ENCODE measurements at regions not wholly inside any gene's neighbourhood (a gene's known extent, or its start where the extent isn't known, plus 50 kb on each side); places are given as distances from the start of the nearest gene placed in this dataset.

DNA sequence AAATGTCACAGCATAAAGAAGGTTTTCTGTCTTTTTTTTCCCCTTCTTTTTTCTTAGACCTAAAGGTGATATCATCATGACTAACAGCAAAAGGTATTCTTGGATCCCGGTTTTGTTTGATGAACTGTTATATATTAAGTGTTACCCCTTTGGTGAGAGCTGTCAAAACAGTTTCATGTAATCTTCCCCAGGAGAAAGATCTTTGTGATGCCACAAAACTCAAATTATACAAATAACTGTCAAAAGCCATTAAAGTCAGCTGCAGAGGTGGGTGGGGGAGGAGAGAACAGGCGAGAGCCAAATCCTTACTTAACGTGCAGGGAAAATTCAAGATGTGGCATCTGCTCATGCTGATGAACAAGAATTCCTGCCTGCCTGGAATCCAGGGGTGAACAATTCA lies 258.2 kb downstream of the BMP7 start:
- DNase-seq = no peak
- no peaks in the 10 kb centered on the region for H3K9me3 Mint-ChIP-seq (ENCODE audit: unreplicated experiment)
- peak overlapping the region; percentile 2 for H3K4me3 Mint-ChIP-seq (ENCODE audit: unreplicated experiment)
- peaks cover 18% of the 10 kb centered on the region for H3K4me1 Mint-ChIP-seq (ENCODE audit: low read depth, unreplicated experiment)
- TF ChIP-seq, protein P1, sequence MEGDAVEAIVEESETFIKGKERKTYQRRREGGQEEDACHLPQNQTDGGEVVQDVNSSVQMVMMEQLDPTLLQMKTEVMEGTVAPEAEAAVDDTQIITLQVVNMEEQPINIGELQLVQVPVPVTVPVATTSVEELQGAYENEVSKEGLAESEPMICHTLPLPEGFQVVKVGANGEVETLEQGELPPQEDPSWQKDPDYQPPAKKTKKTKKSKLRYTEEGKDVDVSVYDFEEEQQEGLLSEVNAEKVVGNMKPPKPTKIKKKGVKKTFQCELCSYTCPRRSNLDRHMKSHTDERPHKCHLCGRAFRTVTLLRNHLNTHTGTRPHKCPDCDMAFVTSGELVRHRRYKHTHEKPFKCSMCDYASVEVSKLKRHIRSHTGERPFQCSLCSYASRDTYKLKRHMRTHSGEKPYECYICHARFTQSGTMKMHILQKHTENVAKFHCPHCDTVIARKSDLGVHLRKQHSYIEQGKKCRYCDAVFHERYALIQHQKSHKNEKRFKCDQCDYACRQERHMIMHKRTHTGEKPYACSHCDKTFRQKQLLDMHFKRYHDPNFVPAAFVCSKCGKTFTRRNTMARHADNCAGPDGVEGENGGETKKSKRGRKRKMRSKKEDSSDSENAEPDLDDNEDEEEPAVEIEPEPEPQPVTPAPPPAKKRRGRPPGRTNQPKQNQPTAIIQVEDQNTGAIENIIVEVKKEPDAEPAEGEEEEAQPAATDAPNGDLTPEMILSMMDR (IDR thresholded peaks at IDR 0.05; ENCODE audit: partially characterized antibody, unreplicated experiment) = no peak
- H3K27me3 Mint-ChIP-seq (ENCODE audit: unreplicated experiment) = peaks cover 3% of the 10 kb centered on the region
- H3K36me3 Mint-ChIP-seq (ENCODE audit: unreplicated experiment) = no peaks in the 10 kb centered on the region
- H3K27ac Mint-ChIP-seq (ENCODE audit: unreplicated experiment) = no peak overlapping the region

DNA sequence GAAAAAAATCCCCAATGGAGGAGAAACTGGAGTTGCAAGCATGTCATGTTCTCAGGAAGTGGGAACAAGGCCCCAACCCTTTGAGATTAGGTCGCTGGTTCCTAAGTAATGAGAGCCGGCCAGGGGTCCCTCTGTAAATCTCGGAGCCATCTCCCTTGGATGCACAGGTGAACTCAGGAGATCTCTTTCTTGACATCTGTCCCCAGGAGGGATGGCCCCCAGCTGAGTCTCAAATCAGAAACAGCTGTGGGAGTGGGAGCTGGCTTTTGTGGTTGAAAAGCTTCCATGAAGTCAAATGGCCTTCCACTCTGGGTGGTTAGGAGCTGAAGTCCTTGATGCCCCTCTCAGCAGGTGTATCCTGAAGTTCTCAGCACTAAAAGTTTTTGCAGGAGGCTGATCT lies 257.1 kb downstream of the BMP7 start:
- no peak for DNase-seq
- no peak overlapping the region for H3K4me3 Mint-ChIP-seq (ENCODE audit: unreplicated experiment)
- H3K9me3 Mint-ChIP-seq (ENCODE audit: unreplicated experiment) = no peaks in the 10 kb centered on the region
- H3K36me3 Mint-ChIP-seq (ENCODE audit: unreplicated experiment) = no peaks in the 10 kb centered on the region
- no peaks in the 10 kb centered on the region for H3K27me3 Mint-ChIP-seq (ENCODE audit: unreplicated experiment)
- H3K27ac Mint-ChIP-seq (ENCODE audit: unreplicated experiment) = no peak overlapping the region
- peaks cover 21% of the 10 kb centered on the region for H3K4me1 Mint-ChIP-seq (ENCODE audit: low read depth, unreplicated experiment)
- TF ChIP-seq, protein P1 (IDR thresholded peaks at IDR 0.05; ENCODE audit: partially characterized antibody, unreplicated experiment) = no peak

DNA sequence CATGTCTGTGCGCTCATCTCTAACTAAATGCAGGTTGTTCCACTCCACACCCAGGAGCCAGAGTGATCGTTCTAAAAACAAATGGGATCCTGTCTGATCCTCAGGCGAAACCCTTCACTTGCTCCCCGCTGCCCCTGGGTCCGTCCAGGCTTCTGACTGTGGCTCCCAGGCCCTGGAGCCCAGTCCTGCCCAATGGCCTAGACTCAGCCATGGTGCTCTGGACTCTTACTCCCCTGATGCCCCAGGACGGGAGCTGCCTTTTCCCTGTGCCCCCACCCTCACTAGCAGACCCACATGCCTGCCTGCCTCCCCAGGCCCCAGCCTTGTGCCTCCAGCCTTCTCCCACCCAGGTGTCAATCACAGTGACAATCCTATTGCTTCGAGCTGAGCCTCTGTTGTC lies 256.7 kb downstream of the BMP7 start:
- Mint-ChIP-seq H3K4me3 (ENCODE audit: unreplicated experiment) (no peak overlapping the region), H3K4me1 (ENCODE audit: low read depth, unreplicated experiment) (peaks cover 21% of the 10 kb centered on the region), H3K36me3 (ENCODE audit: unreplicated experiment) (no peaks in the 10 kb centered on the region), H3K27ac (ENCODE audit: unreplicated experiment) (no peak overlapping the region), H3K9me3 (ENCODE audit: unreplicated experiment) (no peaks in the 10 kb centered on the region), H3K27me3 (ENCODE audit: unreplicated experiment) (no peaks in the 10 kb centered on the region)
- no peak for DNase-seq
- TF ChIP-seq, protein P1 (IDR thresholded peaks at IDR 0.05; ENCODE audit: partially characterized antibody, unreplicated experiment) = no peak

DNA sequence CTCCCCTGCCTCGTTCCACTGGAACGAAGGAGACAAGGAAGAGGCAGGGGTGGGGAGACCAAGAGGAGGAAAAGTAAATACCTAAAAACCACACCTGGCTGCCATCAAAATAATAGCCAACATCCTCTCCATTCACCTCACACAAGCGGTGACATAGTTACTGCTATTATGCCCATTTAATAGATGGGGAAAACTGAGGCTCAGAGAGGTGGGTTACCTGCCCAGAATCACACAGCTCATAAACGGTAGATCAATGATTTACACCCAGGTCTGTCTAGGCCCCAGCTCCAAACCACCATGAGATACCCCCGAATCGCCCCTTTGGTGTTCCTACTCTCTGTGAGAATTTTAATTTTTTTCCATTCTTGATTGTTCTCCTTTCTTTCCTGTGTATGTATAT lies 253.8 kb downstream of the BMP7 start:
- Mint-ChIP-seq H3K9me3 (ENCODE audit: unreplicated experiment) (no peaks in the 10 kb centered on the region), H3K27ac (ENCODE audit: unreplicated experiment) (no peak overlapping the region), H3K36me3 (ENCODE audit: unreplicated experiment) (no peaks in the 10 kb centered on the region), H3K4me1 (ENCODE audit: low read depth, unreplicated experiment) (peaks cover 10% of the 10 kb centered on the region), H3K27me3 (ENCODE audit: unreplicated experiment) (no peaks in the 10 kb centered on the region), H3K4me3 (ENCODE audit: unreplicated experiment) (no peak overlapping the region)
- TF ChIP-seq, protein P1 (IDR thresholded peaks at IDR 0.05; ENCODE audit: partially characterized antibody, unreplicated experiment) = no peak
- DNase-seq = no peak

DNA sequence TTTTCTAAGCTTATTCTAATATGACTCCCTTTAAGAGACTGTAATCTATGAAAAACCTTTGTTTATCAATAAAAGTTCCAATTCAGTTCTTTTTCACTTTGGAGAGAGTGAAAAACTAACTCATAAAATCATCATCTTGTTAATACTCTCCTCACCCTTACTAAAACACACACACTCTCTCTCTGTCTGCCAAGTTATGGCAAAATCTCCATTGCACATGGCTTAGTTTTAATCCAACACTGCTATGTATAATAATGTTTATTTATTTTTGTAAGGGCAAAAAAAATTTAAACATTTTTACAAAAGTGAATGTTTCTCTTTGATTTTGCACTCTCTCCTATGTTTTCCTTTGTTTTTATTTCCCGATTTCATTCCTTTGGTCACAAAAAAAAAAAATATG lies 253.2 kb downstream of the BMP7 start:
- H3K4me1 Mint-ChIP-seq (ENCODE audit: low read depth, unreplicated experiment) = peaks cover 5% of the 10 kb centered on the region
- no peak overlapping the region for H3K4me3 Mint-ChIP-seq (ENCODE audit: unreplicated experiment)
- no peaks in the 10 kb centered on the region for H3K27me3 Mint-ChIP-seq (ENCODE audit: unreplicated experiment)
- no peak for DNase-seq
- no peaks in the 10 kb centered on the region for H3K36me3 Mint-ChIP-seq (ENCODE audit: unreplicated experiment)
- no peak overlapping the region for H3K27ac Mint-ChIP-seq (ENCODE audit: unreplicated experiment)
- no peaks in the 10 kb centered on the region for H3K9me3 Mint-ChIP-seq (ENCODE audit: unreplicated experiment)
- TF ChIP-seq, protein P1 (IDR thresholded peaks at IDR 0.05; ENCODE audit: partially characterized antibody, unreplicated experiment) = no peak

Measured in glutamatergic neuron (in vitro differentiated cells).